Osteocyte (in vitro differentiated cells): ENCODE measurements at regions not wholly inside any gene's neighbourhood (a gene's known extent, or its start where the extent isn't known, plus 50 kb on each side); places are given as distances from the start of the nearest gene placed in this dataset.

ENCODE experiments used
- DNase-seq: peaks from one replicate; pipeline ENCODE4 v3.0.0; 2021; ENCODE audit warnings: mixed read lengths; ENCODE audit not compliant: unreplicated experiment; ENCODE audit errors: extremely low spot score
- H3K27ac Mint-ChIP-seq: one replicate; pipeline ENCODE4 v1.8.0; 2021; ENCODE audit warnings: mild to moderate bottlenecking, mixed read lengths; ENCODE audit not compliant: unreplicated experiment
- H3K27me3 Mint-ChIP-seq: one replicate; pipeline ENCODE4 v1.8.0; 2021; ENCODE audit warnings: mixed read lengths; ENCODE audit not compliant: unreplicated experiment
- H3K36me3 Mint-ChIP-seq: one replicate; pipeline ENCODE4 v1.8.0; 2021; ENCODE audit warnings: mixed read lengths; ENCODE audit not compliant: unreplicated experiment
- H3K4me1 Mint-ChIP-seq: one replicate; pipeline ENCODE4 v1.8.0; 2021; ENCODE audit warnings: mixed read lengths; ENCODE audit not compliant: unreplicated experiment
- H3K4me3 Mint-ChIP-seq: one replicate; pipeline ENCODE4 v1.8.0; 2021; ENCODE audit warnings: mild to moderate bottlenecking, moderate library complexity, mixed read lengths; ENCODE audit not compliant: unreplicated experiment
- H3K9me3 Mint-ChIP-seq: one replicate; pipeline ENCODE4 v1.8.0; 2021; ENCODE audit warnings: mixed read lengths; ENCODE audit not compliant: unreplicated experiment
- TF ChIP-seq, protein P1 (sequence below): fragments of 200-600 bp; sonication (generic); IDR thresholded peaks from 2 replicates; pipeline ENCODE4 v1.5.0; 2021; ENCODE audit warnings: antibody characterized with exemption, mild to moderate bottlenecking, moderate library complexity

DNA sequence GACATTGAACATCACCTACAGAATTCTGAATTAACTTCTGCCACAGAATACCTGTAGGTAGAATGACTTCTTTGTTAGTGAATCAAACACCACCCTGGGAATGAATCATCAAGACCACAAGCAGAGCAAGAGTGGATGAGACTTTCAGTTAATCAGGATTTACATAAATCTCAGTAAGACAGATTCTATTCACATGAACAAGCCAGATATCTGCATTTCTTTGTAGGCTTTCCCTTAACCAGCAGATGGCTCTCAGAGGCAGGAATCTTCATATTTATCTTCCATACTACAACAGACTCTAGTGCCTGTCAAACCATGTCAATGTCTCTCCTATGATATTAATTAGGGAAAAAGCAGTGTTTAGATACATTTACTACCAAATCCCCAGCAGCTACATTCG lies 412.1 kb downstream of the KLF12 start:
- H3K9me3 Mint-ChIP-seq: peaks cover 4% of the 10 kb centered on the region

DNA sequence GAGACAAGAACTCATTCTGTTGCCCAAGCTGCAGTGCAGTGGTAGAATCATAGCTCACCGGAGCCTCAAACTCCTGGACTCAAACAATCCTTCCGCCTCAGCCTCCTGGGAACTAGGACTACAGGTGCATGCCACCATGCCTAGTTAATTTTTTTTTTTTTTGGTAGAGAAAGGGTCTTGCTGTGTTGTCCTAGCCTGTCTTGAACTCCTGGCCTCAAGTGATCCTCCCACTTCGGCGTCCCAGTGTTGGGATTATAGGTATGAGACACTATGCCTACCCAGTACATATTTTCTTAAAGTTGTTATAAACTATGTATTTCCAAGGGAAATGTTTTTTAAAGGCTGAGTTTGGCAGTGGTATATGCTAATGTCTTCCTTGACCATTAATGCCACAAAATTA lies 412.6 kb downstream of the KLF12 start:
- no peak for DNase-seq
- TF ChIP-seq, protein P1, sequence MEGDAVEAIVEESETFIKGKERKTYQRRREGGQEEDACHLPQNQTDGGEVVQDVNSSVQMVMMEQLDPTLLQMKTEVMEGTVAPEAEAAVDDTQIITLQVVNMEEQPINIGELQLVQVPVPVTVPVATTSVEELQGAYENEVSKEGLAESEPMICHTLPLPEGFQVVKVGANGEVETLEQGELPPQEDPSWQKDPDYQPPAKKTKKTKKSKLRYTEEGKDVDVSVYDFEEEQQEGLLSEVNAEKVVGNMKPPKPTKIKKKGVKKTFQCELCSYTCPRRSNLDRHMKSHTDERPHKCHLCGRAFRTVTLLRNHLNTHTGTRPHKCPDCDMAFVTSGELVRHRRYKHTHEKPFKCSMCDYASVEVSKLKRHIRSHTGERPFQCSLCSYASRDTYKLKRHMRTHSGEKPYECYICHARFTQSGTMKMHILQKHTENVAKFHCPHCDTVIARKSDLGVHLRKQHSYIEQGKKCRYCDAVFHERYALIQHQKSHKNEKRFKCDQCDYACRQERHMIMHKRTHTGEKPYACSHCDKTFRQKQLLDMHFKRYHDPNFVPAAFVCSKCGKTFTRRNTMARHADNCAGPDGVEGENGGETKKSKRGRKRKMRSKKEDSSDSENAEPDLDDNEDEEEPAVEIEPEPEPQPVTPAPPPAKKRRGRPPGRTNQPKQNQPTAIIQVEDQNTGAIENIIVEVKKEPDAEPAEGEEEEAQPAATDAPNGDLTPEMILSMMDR: no peak
- H3K27ac Mint-ChIP-seq: no peak overlapping the region
- H3K27me3 Mint-ChIP-seq: no peaks in the 10 kb centered on the region
- H3K4me1 Mint-ChIP-seq: peaks cover 13% of the 10 kb centered on the region
- H3K9me3 Mint-ChIP-seq: peaks cover 4% of the 10 kb centered on the region
- H3K4me3 Mint-ChIP-seq: no peak overlapping the region
- no peaks in the 10 kb centered on the region for H3K36me3 Mint-ChIP-seq

More for the DNA sequence above, 412.1 kb downstream of the KLF12 start:
- no peaks in the 10 kb centered on the region for H3K36me3 Mint-ChIP-seq
- H3K4me1 Mint-ChIP-seq: peaks cover 13% of the 10 kb centered on the region
- H3K27me3 Mint-ChIP-seq: no peaks in the 10 kb centered on the region
- TF ChIP-seq, protein P1: peak; percentile 49
- H3K4me3 Mint-ChIP-seq: no peak overlapping the region
- no peak overlapping the region for H3K27ac Mint-ChIP-seq
- DNase-seq: no peak

DNA sequence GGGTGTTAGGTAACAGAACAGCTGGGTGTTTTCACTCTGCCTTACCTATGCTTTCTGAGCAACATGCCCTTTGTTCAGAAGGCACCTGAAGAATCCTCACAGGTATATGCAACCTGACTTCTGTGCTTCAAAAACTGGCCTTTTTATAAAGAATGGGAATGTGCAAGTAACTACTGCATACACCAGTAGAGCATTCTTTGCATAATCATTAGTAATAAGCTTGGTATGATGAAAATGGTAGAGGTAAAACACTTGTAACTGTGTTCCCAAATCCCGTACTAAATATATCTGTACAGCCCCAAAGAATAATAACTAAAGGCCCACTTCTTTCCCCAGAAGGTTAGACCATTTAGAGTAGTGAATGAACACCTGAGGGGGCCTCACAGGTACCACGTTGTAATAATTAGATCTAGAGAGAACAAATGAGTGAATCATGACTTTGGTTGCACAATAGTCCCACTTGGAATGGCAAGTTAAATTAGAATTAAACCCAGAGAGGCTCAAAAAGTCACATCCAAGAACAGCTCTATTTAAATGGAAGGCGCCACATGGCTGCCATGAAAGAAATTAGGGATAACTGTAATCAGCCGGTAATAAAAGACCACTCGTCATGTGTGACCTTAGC lies 413.9 kb downstream of the KLF12 start:
- Mint-ChIP-seq H3K4me3 (no peak overlapping the region), H3K36me3 (peaks cover 5% of the 10 kb centered on the region), H3K27ac (no peak overlapping the region), H3K27me3 (no peaks in the 10 kb centered on the region), H3K4me1 (peaks cover 17% of the 10 kb centered on the region), H3K9me3 (no peaks in the 10 kb centered on the region)
- TF ChIP-seq, protein P1: no peak
- no peak for DNase-seq

DNA sequence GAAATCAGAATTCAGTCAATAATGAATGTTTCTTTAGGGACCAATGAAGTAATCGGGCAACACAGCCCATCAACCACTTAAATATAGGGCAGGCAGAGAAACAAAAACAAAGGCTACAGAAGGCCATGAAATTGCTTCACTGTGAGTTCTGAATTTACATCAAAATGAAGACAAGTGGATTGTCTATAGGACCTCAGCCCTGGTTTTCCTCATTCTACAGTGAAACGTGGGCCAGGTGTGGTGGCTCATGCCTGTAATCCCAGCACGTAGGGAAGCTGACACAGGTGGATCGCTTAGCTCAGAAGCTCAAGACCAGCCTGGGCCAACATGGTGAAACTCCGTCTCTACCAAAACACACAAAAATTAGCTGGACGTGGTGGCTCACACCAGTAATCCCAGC lies 416.0 kb downstream of the KLF12 start:
- H3K9me3 Mint-ChIP-seq: no peaks in the 10 kb centered on the region
- H3K4me3 Mint-ChIP-seq: no peak overlapping the region
- peaks cover 14% of the 10 kb centered on the region for H3K36me3 Mint-ChIP-seq
- DNase-seq: no peak
- peak overlapping the region; percentile 18 for H3K27ac Mint-ChIP-seq
- H3K27me3 Mint-ChIP-seq: no peaks in the 10 kb centered on the region
- H3K4me1 Mint-ChIP-seq: peaks cover 17% of the 10 kb centered on the region
- TF ChIP-seq, protein P1: no peak

DNA sequence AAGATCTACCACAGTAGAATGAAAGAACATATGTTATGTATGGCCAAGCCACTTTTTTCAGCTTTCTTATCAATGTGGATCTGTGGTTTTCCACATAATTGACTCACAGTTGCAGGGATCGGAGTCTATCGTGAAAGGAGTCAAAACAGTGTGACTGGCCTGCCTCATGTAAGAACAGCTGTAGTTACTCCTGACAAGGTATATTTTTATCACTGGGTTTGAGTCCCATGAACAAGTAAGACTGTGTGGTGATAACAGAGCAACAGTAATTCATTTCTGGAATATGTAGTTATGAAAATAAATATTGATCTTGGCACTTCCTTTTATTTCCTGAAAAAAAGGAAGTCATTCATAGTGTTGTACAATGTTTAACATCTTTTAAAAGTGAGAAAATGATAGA lies 416.6 kb downstream of the KLF12 start:
- H3K4me1 Mint-ChIP-seq: peaks cover 17% of the 10 kb centered on the region
- DNase-seq: no peak

More for the DNA sequence above, 416.6 kb downstream of the KLF12 start:
- H3K27ac Mint-ChIP-seq: peak overlapping the region; percentile 18
- peaks cover 20% of the 10 kb centered on the region for H3K36me3 Mint-ChIP-seq
- no peak overlapping the region for H3K4me3 Mint-ChIP-seq
- TF ChIP-seq, protein P1: no peak
- H3K9me3 Mint-ChIP-seq: no peaks in the 10 kb centered on the region
- no peaks in the 10 kb centered on the region for H3K27me3 Mint-ChIP-seq
